GM10266 (cell line): ENCODE measurements at regions not wholly inside any gene's neighbourhood (a gene's known extent, or its start where the extent isn't known, plus 50 kb on each side); places are given as distances from the start of the nearest gene placed in this dataset.

Source experiments
- DNase-seq: peaks from one replicate; pipeline ENCODE4 v3.0.0; 2012; ENCODE audit errors: extremely low spot score
- TF ChIP-seq, protein P1 (sequence below): IDR thresholded peaks from 2 replicates; pipeline ENCODE4 v1.5.1; 2012; ENCODE audit warnings: mild to moderate bottlenecking, low read depth; ENCODE audit not compliant: control insufficient read depth, insufficient read depth; ENCODE audit errors: missing control alignments

- DNase-seq, result no peak
- TF ChIP-seq, protein P1, sequence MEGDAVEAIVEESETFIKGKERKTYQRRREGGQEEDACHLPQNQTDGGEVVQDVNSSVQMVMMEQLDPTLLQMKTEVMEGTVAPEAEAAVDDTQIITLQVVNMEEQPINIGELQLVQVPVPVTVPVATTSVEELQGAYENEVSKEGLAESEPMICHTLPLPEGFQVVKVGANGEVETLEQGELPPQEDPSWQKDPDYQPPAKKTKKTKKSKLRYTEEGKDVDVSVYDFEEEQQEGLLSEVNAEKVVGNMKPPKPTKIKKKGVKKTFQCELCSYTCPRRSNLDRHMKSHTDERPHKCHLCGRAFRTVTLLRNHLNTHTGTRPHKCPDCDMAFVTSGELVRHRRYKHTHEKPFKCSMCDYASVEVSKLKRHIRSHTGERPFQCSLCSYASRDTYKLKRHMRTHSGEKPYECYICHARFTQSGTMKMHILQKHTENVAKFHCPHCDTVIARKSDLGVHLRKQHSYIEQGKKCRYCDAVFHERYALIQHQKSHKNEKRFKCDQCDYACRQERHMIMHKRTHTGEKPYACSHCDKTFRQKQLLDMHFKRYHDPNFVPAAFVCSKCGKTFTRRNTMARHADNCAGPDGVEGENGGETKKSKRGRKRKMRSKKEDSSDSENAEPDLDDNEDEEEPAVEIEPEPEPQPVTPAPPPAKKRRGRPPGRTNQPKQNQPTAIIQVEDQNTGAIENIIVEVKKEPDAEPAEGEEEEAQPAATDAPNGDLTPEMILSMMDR, result no peak
Observed at GRCh38 chr4:134309715-134310114, 108.1 kb upstream of the PABPC4L start.

DNA sequence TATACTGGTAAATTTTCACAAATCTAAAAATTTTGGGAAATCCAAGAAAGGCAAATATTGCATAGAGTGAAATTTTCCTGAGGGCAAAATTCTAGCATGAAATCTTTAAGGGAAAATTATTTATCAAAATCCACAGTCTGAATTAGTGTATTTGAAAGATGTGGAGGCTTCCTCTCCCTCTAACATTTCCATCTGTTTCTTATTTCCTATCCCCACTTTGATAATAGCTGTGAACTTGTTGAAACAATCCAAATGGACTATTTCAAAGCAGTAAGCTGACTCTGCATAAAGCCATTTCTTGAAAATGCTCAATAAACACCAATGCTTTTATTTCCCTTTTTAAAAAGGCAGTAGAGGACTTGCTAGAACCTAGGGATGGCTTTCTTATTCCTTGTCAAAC lies 107.3 kb upstream of the PABPC4L start:
- TF ChIP-seq, protein P1, result no peak
- DNase-seq, result no peak

DNA sequence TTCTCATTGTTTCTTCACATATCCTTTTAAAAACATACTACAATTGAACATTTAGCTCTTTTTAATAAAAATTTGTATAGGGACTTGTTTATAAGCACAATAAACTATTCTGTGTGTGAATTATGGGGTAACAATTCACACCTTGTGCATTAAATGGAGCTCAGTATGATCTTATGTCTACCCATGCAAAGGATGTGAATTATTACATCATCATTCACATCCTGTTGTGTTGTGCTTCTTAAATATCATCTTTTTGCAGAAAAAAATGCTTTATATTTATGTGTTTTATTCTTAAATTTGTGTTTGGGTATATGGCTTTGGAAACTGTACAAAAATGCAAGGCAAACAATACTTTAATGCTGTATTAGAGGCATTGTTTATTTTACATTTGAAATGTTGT lies 96.7 kb upstream of the PABPC4L start:
- TF ChIP-seq, protein P1, result no peak
- no peak for DNase-seq

- TF ChIP-seq, protein P1, result no peak
- no peak for DNase-seq
Observed at GRCh38 chr4:134297765-134298164, 96.2 kb upstream of the PABPC4L start.

GRCh38 chr4:134282680-134283079 lies 81.1 kb upstream of the PABPC4L start:
- DNase-seq, result no peak
- TF ChIP-seq, protein P1, result no peak

GRCh38 chr4:134278675-134279074 lies 77.1 kb upstream of the PABPC4L start:
- no peak for DNase-seq
- TF ChIP-seq, protein P1, result no peak

- TF ChIP-seq, protein P1, result no peak
- no peak for DNase-seq
Observed at GRCh38 chr4:134276476-134276875, 74.9 kb upstream of the PABPC4L start.
